ENCODE measurements at regions not wholly inside any gene's neighbourhood (a gene's known extent, or its start where the extent isn't known, plus 50 kb on each side); places are given as distances from the start of the nearest gene placed in this dataset.

DNA sequence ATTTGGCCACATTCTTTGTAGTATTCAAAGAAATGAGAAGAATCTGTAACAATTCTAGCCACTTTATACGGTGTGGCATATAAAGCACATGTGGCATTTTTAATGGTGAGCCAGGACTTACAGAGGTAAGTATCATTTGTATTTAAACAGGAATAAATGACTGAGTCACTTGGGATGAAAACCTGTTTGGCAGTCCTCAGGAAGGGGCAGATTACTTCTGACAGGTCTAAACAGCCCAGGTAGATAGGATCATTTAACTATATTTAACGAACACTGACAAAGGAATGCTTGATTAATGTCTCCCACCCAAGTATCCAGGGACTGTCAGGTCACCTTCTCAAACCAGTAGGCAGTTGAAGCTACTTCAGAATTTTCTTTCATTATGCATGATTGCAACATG lies 241.5 kb upstream of the SATB1 start:
- no peak for DNase-seq

DNA sequence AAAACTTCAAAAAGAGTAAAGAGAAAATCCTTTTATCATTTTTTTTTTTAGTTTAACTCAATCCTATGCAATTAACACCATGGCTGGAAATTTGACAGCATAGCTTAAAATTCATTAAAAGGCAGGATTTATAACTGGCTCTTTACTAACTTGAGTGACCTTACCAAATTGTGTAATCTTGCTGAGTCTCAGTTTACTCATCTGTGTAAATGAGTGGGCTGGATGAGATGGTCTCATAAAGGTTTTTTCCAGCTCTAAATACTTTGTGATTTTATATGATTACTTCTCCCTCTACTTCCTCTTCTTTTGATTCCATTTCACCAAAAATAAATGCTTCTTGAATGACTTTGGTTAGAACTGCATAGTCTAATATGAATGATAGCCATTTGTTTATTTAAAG lies 234.9 kb upstream of the SATB1 start:
- DNase-seq, result no peak

DNA sequence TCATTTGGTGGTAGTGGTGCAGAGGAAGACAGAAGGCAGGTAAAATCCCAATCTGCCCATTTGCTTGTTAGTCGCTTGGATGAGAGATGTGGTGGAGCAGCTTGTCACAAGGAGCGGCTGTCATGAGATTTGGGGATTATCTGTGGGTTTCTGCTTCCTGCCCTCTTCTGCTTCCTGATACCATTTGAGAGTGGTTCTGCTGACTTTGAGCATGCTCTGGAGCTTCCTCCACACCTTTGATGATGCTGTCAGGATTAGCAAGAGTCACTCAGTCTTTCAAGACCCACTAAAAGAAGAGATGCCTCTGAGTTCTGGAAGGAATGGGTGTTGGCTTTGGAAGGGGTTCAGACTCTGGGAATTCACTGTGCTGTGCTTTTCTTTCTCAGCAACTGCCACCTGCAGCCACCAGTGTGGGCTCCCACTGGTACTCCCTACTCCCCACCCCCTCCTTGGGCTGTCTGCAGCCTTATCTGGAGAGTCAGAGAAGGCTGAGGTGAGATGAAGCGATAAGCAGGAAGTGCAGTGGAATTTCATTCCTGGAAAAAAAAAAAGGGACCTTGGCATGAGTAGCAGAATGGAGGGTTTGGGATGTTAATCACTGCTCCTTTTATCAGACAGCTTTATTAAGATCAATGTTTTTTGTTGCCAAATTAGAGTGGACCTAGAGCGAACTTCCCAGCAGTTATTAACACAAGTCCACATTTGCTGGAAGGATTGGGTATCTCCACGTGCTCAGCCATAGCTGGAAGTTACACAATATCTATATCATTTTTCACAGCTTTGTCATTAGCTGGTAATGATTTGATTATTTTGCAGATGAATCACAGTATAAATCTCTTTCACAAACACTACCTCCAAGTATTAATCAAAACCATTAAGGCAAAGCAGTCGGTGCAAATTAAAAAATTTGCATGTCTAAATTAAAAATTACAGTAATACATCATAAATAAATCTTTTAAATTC lies 233.0 kb upstream of the SATB1 start:
- no peak for DNase-seq

DNA sequence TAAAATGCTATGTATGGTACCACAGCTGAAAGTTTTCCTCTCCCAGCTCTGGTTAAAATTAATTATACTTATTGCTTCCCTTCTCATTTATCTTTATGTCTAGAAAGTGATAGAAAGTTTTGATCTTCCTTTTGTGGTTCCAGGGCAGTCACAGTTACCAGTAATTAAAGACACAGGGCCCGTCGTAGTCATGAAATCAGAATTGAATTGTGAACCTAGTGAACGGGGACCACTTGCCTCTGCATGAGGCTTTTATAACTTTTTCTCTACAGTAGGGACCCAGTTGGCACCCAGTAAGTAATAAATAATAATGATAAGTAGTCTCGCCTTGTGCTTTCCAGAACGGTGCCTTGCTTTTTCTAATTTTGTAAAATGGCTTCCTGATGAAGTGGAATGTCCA lies 231.7 kb upstream of the SATB1 start:
- DNase-seq, result no peak

DNA sequence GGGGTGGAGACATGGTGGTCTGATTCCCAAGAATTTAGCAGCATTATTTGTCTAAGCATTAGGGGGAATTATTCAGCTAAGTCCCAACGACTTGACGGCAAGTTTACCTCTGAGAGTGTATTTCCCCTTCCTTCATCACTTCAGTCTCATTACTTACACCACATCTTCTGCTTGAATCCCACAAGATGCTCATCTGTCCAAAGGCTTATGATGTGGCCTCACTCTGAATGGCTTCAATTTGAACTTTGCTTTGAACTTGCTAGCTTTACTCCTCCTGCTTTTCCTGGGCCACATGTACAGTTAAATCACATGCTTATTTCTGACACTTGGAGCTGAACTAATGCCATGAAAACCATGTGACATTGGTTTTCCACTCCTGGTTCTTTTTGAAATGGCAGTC lies 231.3 kb upstream of the SATB1 start:
- DNase-seq, result no peak

DNA sequence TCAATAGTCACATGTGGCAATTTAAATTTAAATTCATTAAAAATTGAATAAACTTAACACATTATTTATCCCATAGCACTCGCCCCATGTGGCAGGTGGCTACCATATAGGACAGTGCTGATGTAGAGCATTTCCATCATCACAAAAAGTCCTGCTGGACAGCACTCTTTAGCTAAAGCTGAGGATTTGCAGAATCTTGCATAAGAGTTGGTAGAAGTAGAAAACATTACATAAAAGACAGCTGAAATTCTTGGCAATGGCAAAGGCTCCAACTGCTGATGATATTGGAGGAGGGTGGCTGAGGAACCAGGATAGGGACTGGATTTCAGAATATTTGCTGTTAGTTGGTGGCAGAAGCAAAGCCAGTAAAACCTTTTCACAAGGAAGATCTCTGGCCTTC lies 230.7 kb upstream of the SATB1 start:
- DNase-seq, result no peak

DNA sequence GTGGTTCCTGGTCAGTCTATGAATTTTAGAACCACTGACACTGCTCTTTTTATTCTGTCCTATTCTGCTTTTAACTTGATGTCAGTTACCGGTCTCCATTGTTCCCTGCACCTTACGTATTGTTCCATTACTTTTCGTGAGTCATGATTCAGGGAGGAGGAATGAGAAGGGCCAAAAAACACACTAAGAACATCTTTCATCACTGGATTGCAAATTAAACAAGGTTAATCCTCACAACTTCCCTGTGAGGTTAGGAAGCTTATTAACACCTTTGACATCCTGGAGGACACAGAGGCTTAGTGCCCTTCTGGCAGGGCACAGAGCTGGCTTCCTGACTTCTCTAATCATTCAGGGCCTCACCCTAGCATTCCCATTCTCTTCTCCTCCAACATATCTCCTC lies 227.6 kb upstream of the SATB1 start:
- no peak for DNase-seq

DNA sequence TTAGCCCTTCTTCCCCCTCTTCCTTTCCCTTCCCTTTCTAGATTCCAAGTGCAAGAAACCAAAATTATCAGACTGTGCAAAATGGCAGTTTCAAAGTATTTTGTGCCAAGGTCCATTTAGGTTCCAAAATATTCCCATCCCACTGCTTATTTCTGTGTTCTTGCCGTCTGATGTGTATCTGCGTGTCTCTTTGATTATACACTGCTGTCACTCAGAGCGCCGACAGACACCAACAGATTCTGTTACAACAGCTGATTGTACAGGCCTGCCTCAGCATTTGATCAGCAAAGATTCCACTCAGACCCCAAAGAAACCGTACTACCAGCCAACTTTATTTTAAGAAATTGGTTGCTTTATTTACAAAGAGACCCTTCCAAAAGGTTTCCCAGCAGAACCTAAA lies 225.6 kb upstream of the SATB1 start:
- no peak for DNase-seq

DNA sequence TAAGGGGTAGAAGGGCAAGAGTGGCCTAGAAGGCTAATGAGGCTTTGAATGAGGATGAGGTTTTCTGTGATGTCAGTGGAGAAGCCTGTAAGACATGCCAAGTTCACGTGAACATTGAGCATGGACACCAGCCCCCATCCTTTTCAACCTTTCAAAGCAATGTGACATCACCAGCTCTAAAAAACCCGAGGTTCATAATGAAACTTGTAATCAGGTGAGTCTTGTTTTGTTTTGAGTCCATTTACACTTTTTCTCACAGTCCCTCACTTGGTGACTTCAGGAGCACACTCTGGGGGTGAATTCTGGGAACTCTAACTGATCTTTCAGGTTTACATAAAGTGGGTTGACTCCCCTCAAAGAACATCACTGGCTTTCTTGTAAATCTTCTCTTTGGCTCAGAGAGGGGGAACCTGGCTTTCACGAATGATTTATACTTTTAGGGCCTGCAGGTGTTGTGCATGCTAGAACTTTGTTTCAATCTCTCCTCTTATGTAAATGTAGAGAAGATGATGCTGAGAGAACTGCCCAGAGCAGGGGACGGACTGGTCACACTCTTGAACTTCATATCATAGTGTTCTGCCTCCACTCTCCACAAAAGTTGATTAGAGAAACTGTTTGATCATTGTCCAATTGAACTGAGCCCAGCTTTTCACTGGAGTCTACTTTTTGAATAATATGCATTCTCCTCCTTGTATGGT lies 224.7 kb upstream of the SATB1 start:
- no peak for DNase-seq

DNA sequence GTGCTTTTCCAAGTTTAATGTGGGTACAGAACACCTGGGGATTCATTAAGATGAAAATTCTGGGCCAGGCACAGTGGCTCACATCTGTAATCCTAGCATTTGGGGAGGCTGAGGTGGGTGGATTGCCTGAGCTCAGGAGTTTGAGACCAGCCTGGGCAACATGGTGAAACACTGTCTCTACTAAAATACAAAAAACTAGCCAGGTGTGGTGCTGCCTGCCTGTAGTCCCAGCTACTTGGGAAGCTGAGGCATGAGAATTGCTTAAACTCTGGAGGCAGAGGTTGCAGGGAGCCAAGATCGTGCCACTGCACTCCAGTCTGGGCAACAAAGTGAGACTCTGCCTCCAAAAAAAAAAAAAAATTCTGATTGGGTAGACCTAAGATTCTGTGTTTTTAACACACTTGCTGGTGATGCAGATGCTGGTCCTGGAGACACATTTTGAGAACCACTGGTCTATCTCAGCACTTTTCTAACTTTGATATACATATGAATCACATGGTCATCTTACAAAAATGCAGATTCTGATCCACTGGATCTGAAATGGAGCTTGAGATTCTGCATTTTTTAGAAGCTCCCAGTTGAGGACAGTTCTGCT lies 223.8 kb upstream of the SATB1 start:
- DNase-seq, result no peak

DNA sequence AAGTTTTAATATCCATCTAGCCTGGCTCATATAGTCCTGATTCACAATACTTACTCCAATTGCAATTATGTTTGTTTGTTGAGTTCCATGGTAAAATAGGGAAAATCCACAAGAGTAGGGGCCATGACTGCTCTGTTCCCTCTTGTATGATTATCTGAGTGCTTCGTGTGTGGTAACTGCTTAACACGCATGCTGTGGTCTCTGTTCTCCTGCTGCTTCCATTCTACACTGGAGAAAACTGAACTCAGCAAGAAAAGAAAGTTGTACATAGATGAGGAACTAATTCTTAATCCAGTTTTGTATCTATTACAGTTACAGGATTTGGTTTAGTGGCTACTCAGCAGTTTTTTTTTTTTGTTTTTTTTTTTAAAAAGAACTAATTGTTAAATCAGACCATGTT lies 223.0 kb upstream of the SATB1 start:
- no peak for DNase-seq

DNA sequence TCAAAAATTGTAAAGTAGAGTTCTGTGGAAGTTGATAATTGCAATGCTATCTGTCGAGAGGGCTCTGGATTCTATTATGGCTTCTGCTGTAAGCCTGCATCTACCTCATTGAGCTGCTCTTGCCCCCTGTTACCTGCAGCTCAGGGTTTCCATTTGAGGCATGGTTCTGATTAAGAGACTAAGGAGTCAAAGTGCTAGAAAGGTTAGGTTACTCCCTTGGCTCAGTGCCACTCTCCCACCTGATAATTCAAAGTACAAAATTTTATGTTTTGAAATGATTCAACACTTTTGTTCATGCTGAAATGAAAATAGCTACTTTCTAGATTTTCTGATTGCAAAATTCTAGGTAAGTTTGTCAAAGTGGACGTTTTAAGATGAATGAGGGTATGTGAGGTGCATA lies 220.5 kb upstream of the SATB1 start:
- no peak for DNase-seq

DNA sequence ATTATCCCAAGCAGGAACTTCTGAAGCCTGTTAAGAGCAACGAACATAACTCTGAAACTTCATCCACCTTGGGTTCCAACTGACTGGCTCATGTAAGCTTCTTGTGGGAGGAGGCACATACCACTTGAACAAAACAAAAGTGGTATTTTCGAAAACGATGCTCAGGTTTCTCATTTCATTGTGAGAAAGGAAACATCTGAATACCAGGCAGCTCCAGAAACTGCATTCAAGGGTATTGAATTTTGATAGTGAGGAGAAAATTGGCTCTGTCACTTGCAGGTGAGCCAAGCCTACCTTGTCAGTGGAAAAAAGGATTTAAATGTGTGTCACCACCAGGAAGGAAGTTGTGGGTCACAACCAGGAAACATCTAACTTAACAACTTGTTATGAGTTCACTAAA lies 218.1 kb upstream of the SATB1 start:
- DNase-seq, result peak; percentile 24

DNA sequence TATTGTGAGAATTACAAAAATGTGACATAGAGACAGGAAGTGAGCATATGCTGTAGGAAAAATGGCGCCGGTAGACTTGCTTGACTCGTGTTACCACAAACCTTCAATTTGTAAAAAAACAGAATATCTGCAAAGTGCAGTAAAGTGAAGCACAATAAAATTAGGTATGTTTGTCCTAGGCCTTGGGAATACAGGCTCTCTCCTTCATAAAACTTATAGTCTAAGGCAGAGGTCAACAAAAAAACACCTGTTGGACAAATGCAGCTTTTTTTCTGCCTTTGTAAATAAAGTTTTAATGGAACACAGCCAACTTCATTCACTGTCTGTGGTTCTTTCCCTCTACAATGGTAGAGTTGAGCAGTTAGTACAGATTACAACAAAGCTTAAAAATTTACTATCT lies 216.8 kb upstream of the SATB1 start:
- no peak for DNase-seq

DNA sequence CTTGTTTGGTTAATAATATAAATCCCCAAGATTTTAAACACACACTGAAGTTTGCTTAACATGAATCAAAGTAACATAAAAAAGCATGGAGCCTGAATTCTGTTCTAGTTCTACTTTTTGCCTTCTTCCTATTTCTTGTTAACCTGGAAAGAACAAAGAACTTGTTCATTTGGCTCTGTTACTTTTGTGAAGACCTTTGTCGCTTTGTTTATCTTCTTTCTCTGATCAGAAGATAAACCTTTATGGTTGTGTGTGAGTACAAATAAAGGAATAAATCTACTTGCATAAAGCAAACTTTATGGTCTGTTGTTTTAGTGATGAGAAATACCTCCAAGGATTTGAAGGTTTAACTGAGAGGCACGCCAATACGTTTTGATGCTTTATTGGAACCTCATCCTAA lies 210.1 kb upstream of the SATB1 start:
- no peak for DNase-seq

DNA sequence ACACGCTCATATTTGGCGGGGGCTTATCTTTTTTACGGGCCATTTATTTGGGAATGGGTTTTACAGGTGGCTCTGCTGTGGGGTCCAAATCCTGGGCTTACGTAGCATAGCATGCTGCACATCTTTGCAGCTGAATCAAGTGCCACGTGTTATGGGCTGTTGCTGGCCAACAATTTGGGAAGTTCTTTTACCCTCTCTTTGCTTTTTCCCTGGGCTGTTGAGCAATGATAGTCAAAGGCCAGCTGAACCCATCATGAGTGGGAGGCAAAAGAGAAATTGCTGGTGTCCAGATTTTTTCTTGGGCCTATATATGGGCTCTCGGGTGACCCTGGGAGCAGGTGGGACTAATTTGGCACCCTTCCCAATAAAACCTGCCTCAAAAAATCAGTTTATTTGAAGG lies 209.3 kb upstream of the SATB1 start:
- DNase-seq, result no peak

DNA sequence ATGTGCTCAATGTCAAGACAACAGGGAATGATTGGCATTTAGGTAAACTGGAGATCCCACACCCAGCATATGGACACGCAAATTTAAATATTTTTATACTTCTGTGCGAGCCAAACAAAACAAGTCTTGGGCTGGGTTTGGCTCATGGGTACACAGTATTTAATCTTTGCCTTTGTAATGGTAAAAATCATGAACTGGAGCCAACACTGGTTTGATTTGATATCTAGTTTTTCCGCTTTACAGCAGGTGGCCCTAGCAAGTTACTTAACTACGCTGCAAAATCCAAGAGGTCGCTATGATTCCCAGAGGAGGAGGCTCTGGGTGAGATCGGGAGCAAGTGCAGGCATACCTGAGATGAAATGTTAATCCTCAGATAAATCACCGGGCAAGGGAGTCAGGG lies 207.9 kb upstream of the SATB1 start:
- no peak for DNase-seq

DNA sequence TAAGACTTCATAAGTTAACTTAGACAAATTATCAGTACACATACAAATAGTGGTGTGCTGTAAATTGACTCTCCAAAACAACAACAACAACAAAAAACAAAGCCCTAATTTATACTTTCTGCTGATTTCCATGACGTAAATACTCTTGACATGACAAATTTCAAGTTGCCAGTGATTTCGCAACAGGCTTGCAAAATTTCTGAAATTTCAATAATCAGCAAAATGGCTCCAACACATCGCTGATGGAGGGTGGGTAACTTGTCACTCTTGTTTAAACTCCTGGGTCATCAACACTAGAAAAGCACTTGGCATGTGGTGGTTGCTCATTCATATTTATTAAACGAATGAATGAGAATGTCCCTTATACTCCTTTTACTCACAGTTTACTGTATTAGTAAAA lies 205.2 kb upstream of the SATB1 start:
- DNase-seq, result no peak

DNA sequence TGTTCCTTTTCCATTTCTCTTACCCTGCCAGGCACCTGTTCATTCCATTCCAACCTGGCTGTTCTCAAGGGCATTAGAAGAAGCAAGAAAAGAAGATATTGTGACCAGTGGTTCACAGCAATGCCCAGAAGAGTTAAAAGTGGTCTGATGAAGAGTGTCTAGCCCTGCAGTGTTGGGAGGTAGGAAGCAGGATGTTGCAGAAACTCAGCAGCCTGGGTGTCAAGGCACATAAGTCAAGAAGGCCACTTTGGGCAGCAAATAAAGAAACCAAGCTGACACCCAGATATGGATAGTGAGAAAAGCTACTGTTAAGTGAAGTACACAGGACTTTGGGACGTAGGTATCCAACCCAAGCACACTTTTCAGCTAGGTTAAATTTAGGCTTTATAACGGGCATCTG lies 199.9 kb upstream of the SATB1 start:
- no peak for DNase-seq

DNA sequence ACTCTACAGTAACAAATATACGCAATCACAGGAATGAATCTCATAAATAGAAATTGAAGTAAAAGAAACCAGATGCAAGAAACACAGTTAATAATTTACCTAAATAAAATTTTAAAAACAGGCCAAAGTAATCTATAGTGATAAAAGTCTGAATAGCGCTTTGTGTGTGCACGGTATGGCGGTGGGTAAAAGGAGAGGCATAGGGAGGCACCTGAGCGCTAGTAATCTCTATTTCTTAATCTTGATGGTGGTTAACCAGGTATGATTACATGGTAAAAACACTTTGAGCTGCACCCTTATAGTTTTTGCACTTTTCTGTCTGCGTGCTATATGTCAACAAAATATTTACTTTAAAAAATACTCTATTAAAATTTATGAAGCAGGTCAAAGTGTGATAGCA lies 198.1 kb upstream of the SATB1 start:
- no peak for DNase-seq

DNA sequence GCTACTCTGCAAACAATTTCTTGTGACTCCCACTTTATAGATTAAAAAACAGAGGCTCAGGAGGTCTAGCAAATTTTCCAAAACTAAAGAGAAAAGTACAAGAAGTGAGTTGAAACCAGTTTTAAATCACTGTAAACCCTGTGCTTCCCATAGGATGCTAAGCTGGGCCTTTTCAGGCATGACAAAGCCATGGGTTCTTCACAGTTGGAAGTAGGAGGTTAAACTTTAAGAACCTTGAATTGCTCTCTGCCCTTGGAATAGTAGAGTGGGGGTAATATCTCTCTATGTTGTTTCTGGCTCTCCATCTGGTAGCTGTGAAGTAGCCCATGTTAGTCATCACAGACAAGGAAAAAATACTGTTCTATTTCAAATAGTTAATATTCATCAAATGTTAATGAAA lies 193.6 kb upstream of the SATB1 start:
- no peak for DNase-seq

DNA sequence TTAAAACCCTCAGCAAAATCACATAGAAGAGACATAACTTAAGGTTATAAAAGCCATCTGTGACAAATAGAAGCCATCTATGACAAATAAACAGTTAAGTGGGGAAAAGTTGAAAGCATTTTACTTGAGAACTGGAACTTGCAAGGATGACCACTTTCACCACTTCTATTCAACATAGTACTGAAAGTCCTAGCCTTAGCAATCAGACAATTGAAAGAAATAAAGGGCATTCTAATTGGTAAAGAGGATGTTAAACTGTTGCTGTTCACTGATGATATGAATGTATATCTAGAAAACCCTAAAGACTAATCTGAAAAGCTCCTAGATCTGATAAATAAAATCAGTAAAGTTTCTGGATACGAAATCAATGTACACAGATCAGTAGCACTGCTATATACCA lies 186.9 kb upstream of the SATB1 start:
- DNase-seq, result no peak

DNA sequence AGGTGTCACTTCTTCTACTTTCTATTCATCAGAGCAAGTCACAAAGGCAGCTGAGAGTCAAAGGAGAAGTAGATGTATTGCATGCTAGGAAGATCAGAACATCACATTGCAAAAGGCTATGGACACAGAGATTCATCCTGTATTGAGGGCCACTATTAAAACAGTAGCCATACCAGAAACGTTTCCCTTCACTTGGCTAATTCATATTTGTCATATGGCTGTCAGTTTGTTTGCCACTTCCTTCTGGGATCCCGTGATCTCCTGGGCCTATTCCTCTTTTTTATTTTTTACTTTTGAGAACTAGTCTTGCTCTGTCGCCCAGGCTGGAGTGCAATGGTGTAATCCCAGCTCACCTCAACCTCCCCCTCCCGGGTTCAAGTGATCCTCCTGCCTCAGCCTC lies 184.0 kb upstream of the SATB1 start:
- DNase-seq, result no peak

DNA sequence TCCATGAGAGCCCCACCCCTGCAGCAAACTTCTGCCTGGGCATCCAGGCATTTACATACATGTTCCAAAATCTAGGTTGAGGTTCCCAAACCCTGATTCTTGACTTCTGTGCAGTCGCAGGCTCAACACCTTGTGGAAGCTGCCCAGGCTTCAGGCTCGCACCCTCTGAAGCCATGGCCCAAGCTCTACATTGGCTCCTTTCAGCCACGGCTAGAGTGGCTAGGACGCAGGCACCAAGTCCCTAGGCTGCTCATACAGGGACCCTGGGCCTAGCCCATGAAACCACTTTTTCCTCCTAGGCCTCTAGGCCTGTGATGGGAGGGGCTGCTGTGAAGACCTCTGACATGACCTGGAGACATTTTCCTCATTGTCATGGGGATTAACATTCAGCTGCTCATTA lies 172.8 kb upstream of the SATB1 start:
- no peak for DNase-seq
